GM19452 (cell line): ENCODE measurements at regions not wholly inside any gene's neighbourhood (a gene's known extent, or its start where the extent isn't known, plus 50 kb on each side); places are given as distances from the start of the nearest gene placed in this dataset.
"Not testable (repeated sequence)": the region's sequence is repeated elsewhere in the genome, so short reads cannot be mapped to it uniquely, and the experiment has no call there.

Experiments
- ATAC-seq: cut with Tn5 transposase; IDR thresholded peaks from one replicate; pipeline ENCODE4 v1.9.1; 2021; ENCODE audit not compliant: unreplicated experiment

DNA sequence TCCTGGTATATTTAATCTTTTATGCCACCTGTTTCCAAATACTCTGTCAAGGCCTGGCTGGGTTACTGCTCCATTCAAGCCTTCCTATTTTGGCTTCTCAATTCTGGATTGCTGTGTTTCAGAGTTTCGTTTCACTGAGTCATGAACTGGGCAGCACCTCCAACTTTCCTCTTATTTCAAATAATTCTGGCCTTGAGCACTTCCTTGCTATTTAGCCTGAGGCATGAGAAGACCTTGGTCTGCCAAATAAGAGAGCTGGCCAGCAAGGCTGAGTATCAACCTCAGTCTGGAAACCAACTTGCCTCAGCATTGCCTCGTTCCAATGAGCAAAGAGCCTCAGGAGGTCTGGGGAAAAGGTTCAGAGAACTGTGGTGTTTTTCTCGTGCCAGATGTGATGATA, 66.6 kb downstream of the TNFAIP3 start:
- no peak for ATAC-seq

DNA sequence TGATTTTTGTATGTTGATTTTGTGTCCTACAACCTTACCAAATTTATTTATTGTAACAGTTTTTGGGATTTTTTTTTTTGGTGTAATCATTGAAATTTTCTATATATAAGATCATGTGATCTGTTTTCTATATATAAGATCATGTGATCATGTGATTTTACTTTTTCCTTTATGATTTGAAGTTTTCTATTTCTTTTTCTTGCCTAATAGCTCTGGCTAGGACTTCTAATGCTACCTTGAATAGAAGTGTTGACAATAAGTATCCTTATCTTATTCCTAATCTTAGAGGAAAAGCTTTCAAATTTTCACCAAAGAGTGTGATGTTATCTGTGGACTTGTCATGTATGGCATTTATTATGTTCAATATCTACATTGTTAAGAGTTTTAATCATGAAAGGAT, 69.7 kb downstream of the TNFAIP3 start:
- ATAC-seq: no peak

DNA sequence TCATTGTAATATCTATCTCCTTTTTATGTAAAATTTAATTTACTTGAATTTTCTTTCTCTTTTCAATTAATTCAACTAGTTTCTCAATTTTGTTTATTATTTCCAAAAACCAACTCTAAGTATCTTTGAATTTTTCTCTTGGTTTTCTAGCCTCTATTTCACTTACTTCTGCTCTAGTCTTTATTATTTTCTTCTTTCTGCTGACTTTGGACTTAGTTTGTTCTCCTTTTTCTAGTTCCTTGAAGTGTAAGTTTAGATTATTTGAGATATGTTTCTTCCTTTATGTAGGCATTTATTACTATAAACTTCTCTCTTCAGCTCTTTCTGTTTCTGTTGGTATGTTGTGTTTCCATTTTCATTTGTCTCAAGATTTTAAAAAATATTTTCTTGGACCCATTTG, 70.8 kb downstream of the TNFAIP3 start:
- no peak for ATAC-seq

DNA sequence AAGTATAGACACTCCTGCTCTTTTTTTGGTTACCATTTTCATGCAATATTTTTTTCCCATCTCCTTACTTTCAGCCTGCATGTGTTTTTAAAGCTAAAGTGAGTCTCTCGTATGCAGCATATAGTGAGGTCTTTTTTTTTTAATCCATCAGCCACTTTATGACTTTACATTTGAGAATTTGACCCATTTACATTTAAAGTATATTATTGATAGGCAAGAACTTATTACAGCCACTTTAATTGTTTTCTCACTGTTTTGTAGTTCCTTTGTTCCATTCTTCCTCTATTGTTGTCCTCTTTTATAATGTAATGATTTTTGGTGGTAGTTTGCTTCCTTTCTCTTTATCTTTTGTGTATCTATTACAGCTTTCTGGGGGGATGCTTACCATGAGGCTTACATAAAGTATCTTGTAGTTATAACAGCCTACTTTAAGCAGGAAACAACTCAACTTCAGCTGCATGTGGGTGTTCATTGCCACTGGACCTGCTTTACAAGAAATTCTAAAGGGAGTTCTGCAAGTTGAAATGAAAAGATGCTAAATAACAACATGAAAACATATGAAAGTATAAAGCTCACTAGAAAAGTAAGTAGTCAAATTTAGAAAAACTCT, 71.8 kb downstream of the TNFAIP3 start:
- ATAC-seq: no peak

DNA sequence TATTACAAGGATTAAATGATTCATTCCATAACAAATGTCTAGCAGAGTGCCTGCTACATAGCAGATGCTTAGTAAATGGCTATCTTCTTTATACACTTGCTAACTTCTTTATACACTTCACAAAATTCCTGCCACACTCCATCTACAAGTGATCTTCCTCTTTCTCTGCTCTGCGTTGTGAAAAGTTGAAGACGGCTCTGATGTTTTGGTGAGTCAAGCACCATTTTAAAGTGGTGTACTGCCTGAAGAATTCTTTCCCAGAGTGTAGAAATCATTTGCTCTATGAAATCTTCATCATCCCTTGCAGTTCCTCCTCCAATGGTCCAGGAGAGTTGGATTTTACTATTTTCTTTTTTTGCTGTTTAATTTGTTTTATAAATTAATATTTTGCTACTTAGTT, 74.9 kb downstream of the TNFAIP3 start:
- ATAC-seq: no peak

DNA sequence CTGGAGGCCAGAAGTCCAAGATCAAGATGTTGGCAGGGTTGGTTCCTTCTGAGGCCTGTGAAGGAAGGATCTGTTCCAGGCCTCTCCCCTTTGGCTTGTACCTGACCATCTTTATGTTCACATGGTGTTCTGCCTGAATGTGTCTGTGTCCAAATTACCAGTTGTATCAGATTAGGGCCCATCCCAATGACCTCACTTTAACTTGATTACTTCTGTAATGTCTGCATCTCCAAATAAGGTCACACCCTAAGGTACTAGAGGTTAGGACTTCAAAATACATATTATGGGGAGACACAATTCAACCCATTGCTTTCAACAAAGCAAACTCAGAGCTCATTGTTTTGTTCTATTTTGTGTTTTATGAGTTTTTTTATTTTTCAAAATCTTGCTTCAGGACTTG, 75.7 kb downstream of the TNFAIP3 start:
- no peak for ATAC-seq

DNA sequence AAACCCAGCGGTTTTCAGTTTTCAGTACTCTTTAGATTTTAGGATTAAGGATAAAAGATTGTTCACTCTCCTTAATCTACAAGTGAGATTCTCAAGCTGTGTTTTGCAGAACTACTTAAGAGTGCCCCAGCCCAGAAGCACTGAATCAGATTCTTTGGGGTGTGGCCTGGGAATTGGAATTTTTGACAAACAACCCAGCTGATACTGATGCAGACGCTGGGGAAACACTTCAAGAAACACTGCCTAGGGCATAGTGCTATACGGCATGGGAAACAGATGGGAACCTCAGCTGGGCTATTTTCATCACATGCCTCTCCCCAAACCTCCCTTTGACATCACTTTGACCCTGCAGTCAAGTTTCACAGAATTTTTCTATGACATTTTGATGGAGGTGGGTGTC, 77.3 kb downstream of the TNFAIP3 start:
- ATAC-seq: not testable (repeated sequence)

DNA sequence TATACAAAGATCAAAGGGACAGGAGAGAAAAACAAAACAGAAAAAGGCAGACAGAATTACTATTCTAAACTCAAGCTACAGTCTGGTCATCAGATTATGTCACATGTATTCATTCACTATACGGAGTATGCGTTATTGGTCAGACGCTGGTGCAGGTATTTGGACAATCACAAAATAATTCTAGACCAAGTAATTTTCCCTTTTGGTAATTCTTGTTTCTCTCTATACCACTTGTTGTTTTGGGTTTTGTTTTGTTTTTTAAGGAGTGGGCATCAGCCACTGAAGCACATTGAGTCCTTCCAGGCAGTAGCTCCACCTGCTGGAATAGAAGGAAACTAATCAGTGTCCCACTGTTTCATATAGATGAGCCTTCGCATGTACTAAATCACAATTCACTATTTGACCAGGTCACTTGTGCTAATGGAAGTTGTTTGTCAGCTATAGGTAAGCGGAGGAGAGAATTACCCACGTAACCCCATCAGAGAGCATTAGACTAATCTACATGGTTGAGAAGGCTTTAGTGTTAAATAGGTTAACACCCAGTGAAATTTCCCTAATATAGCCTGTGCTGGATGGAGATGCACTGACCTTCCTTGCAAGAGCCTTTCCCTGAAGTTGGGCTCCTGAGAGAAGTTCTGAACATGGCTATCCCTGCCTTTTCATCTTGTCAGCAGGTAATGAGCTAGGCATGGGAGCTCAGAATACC, 77.9 kb downstream of the TNFAIP3 start:
- peak; percentile 38 for ATAC-seq

DNA sequence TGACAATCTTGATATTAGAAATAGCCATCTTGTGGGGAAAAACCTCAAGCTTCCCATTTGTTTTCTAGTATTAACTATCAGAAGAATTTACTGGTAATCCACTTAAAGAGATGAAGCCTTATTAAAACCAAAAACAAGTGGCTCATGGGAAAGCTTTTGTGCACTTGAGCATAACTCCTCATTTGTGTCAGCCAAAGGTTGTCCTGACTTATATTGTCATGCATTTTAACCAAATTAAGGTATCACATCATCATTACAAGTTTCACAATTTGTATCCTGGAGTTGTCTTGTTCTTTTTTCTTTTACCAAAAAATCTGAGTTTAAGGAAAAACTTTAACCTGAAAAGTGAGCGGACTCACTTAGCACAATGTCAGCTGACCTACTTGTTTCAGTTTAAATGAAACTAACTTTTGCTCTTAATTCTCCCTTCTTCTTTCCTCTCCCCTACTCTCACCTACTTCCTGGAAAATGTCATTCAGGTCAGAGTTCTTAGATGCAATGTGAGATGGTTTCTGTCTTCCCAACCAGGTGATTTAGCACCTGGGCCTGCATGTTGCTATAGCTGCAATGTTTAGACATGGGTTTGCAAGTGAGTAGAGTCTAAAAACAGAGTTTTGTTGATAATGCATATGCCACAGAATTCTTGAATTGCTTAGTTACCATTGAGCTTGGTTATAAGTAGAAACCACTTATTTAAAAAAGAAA, 82.8 kb downstream of the TNFAIP3 start:
- peak; percentile 43 for ATAC-seq

DNA sequence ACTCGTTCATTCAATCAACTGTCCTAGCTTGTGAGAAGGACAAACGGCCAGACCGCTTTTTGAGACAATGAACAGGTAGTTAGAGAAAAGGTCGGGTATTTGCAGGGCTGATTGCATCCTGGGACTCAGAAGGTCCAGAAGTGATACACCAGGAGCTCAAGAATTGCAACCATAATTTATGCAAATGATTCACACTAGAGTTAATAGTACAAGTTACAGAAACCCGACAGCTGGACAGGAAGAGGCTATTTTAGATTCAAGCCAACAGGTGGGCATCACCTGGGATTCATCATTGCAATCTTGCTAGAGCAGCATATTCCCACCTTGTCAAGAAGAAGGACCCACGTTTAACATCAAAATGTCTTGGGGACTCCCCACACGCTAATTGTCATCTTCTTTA, 83.5 kb downstream of the TNFAIP3 start:
- ATAC-seq: peak; percentile 56

DNA sequence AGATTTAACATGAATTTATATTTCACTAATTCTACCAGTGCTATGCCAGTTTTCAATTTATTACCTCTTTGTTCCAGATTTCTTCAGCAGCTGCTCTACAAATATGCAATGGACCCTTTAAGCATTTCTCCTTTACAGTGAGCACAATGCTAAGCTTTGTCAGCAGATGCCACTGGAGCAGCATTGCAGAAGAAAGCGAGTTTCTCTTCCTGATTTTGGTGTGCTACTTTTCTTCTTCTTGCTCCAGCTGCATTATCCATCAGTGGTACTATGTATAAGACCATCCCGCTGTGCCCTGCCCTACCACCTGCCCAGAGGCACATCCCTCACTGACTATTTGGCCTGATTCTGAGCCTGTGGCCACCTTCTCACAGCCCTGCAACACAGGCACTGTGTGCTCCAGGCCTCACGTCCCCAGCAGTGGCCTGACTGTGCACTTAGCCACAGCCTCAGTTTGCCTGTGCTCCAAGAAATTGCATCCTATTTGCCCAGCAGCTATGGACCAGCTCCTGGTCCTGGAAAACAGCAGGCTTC, 84.1 kb downstream of the TNFAIP3 start:
- ATAC-seq: peak; percentile 47

DNA sequence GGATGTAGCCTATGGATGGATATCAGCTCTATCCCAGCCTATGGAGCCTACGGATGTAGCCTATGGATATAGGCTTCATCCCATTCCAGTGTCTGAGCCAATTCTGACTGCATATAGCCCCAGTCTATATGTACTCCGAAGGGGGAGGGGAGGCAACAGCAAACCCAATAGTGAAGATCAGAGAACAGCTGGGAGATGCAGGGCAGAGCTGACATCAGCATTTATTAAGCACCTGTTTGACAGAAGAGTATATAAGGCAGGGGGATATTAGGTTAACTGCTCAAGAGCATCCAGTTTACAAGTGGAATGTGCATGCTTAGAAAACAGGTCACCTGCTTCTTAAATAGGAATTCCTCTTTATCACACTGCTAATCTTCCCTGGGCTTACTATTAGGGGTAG, 85.2 kb downstream of the TNFAIP3 start:
- ATAC-seq: no peak

DNA sequence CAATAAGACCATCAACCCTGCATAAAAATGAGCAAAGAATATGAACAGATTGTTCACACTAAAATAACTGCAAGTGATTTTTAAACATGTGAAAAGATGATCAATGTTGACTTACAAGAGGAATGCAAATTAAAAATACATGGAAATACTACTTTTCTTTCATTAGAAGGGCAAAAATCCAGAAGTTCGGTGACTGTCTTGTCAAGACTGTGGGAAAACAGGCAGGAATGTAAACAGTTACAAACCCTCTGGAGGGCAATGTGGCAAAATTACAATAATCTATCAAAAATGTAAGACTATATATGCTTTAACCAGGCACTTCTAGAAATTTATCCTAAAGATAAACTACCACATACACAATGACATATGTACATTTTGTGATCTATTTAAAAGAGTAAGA, 86.7 kb downstream of the TNFAIP3 start:
- no peak for ATAC-seq

DNA sequence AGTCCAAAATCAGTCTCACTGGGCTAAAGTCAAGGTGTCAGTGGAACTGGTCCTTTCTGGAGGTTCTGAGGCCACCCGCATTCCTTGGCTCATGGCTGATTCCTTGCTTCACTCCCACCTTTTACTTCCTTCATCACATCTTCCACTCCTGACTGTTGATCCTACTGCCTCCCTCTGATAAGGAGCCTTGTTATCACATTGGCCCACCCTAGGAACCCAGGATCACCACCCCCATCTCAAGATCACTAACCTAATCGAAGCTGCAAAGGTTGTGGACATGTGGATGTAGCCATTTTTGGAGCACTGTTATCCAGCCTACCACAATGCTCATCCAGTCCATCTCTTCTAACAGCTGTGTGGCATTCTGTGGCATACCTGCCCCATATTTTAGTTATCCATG, 87.2 kb downstream of the TNFAIP3 start:
- ATAC-seq: no peak

DNA sequence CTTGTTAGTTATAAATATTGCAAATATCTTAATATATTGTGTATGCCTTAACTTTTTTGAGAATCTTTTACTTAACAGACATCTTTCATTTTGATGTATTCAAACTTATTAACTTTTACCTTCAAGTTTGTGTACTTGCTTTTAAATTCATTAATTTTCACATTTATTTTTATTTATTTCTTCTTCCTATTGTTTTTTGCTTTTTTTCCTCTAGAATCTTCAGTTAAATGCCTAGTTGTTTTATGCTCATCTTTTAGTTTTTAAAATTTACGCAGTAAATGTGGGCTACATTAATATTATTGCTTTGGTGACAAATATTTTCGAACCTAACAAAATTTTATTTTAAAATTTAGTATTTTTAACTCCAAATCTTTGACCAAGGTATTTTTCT, 89.0 kb downstream of the TNFAIP3 start:
- no peak for ATAC-seq

DNA sequence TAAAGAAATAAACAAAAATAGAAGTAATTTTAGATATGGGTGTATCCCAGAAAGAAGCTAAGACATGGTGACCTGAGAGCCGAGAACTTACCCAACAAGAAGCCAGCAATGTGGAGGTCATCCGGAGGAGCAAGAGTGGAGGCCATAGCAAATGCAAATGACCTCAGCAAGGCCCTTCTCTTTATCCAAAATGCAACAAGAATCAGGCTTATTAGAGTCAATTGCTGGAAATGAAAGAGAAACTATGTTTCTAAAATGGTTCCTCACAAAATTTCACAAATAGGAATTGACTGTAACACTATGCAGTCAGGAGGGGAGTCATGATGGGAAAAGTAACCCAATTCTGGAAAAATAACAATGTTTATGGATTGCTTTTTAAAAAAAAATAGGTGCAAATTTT, 90.4 kb downstream of the TNFAIP3 start:
- ATAC-seq: no peak

DNA sequence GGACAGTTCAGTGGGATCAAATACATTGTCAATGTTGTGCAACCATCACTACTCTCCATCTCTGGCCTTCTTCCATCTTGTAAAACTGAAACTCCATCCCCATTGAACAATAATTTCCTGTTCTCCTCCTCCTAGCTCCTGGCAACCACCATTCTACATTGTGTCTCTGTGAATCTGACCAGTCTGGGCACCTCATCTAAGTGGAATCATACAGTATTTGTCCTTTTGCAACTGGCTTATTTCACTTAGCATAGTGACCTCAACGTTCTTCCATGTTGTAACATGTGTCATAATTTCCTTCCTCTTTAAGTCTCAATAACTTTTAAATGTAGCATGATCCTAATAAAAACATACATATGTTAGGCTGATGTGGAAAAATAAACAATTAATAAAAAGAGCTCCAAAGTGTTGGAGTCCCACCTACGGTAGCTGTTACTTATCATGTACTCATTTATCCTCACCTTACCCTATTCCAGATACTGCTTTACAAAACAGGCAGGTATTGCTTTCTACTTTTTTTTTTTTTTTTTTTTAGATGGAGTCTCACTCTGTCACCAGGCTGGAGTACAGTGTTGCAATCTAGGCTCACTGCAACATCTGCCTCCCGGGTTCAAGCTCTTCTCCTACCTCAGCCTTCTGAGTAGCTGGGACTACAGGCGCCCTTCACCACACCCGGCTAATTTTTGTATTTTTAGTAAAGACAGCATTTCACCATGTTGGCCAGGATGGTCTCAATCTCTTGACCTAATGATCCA, 91.9 kb downstream of the TNFAIP3 start:
- ATAC-seq: no peak

DNA sequence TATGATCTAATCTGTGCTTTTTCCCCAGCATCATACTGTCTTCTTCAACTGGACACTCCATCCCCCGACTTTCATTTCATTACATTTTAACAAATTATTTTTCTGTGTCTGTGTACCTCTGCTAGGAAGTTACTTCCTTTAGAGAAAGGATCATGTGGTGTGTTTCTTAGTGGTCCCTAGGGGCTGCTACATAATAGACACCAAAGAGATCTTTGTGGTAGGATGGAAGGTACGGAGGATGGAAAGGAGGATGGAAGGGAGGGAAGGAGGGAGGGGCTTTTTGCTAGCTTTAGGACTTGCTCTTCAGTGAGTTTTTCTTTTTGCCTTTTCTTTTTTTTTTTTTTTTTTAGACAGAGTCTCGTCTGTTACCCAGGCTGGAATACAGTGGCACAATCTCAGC, 95.7 kb downstream of the TNFAIP3 start:
- no peak for ATAC-seq

DNA sequence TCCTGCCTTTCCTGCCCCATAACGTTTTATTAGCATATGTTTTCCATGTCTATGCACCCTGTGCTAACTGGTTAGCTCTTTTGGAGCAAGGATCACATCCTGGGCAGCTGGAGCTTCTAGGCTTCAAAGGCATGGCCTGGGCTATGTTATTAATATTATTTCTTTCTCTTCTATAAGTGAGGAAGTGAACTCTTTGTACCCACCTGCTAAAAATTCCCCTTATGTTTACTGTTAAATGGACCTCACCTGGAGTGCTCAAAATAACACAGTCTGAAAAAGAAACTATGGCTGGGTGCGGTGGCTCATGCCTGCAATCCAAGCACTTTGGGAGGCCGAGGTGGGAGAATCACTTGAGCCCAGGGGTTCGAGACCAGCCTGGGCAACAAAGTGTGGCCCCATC, 97.8 kb downstream of the TNFAIP3 start:
- ATAC-seq: no peak

DNA sequence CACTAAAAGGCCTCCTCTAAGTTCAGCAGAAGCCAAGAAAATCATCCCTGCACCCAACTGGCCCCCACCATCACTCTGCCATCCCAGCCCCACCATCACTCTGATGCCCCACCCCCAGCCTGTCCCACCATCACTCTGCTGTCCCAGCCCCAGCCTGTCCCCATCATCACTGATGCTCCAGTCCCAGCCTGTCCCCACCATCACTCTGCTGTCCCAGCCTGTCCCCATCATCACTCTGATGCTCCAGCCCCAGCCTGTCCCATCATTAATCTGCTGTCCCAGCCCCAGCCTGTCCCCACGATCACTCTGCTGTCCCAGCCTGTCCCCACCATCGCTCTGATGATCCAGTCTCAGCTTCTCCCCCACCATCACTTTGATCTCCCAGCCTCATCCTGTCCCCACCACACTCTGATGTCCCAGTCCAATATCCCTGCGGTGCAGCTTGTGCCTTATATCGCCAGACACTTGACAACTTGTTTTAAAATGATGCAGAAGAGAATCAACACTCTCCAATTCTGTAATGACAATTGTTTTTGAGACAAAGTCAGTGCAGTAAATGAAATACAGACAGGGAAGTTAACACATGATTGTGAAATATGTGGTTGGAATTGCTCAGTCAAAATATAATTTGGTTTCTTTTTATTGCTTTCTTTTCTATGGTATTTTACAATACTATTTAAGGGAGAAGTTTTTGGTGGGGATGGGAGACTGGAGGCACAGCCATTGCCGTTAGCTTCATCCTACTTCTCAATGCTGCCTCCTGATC, 100.8 kb downstream of the TNFAIP3 start:
- no peak for ATAC-seq

DNA sequence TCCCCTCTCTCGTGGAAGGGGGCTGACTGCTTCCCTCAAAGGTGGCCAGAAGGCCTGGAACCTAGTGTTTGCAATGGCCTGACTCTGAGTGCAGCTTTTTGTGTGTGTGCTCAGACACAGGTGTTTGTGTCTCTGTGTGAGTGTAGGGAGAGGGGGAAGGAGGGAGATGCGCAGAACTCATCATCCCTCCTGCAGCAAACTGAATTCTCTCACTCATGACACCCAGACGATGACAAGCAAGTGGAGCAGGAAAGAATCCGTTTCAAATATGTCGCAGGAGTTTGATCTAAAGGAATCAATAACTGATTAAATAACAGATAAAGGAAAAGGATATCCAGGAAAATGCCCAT, 101.4 kb downstream of the TNFAIP3 start:
- ATAC-seq: no peak
